Lower lobe of right lung (tissue), 2 donors: ENCODE measurements at regions not wholly inside any gene's neighbourhood (a gene's known extent, or its start where the extent isn't known, plus 50 kb on each side); places are given as distances from the start of the nearest gene placed in this dataset.

Experiments
- ATAC-seq, 2 donors: fragments of 200-7000 bp; cut with Tn5 transposase; one replicate each; pipeline ENCODE4 v1.9.1; 2020 to 2022; ENCODE audit warnings: mild to moderate bottlenecking in 2 of 2, moderate library complexity in 2 of 2
- DNase-seq: peaks from one replicate; pipeline ENCODE4 v3.0.0-alpha.2; 2020
- H3K27ac ChIP-seq: fragments of 200-600 bp; one replicate; pipeline ENCODE4 v1.8.0; 2022
- H3K27me3 ChIP-seq: fragments of 200-600 bp; one replicate; pipeline ENCODE4 v1.8.0; 2022; ENCODE audit warnings: low read depth
- H3K36me3 ChIP-seq: fragments of 200-600 bp; one replicate; pipeline ENCODE4 v1.8.0; 2022; ENCODE audit warnings: mild to moderate bottlenecking
- H3K4me1 ChIP-seq: fragments of 200-600 bp; one replicate; pipeline ENCODE4 v1.8.0; 2022
- H3K4me3 ChIP-seq: fragments of 200-600 bp; one replicate; pipeline ENCODE4 v1.8.0; 2022; ENCODE audit warnings: mild to moderate bottlenecking
- H3K9me3 ChIP-seq: fragments of 200-600 bp; one replicate; pipeline ENCODE4 v1.8.0; 2022
- CTCF ChIP-seq: fragments of 200-600 bp; IDR thresholded peaks from one replicate; pipeline ENCODE4 v1.8.0; 2022; ENCODE audit warnings: antibody characterized with exemption, mild to moderate bottlenecking
- intact Hi-C: fragments of 100-400 bp; cut with DNase I; formaldehyde crosslinking; loops from one replicate; pipeline ENCODE4 v1.11.0; 2022
- donor health status: DM: no; HTN: yes; CAD: no; lungs with severe emphysema.

- Histone ChIP-seq H3K27ac (no peak overlapping the region), H3K9me3 (no peaks in the 10 kb centered on the region), H3K4me3 (no peak overlapping the region), H3K27me3 (no peaks in the 10 kb centered on the region), H3K36me3 (no peaks in the 10 kb centered on the region), H3K4me1 (no peaks in the 10 kb centered on the region)
- ATAC-seq (no peak), DNase-seq (no peak)
- intact Hi-C loops, result no loop called here
- no peak for TF ChIP-seq CTCF
Measured at GRCh38 chr4:117817301-117817700, 217.0 kb upstream of the NDST3 start.

- Histone ChIP-seq H3K27me3 (no peaks in the 10 kb centered on the region), H3K9me3 (no peaks in the 10 kb centered on the region), H3K36me3 (no peaks in the 10 kb centered on the region), H3K27ac (no peak overlapping the region), H3K4me1 (no peaks in the 10 kb centered on the region), H3K4me3 (no peak overlapping the region)
- DNase-seq, result no peak
- no peak for ATAC-seq
- no peak for TF ChIP-seq CTCF
- intact Hi-C loops, result no loop called here
Measured at GRCh38 chr4:117821834-117822233, 212.5 kb upstream of the NDST3 start.

GRCh38 chr4:117823388-117823787 is 210.9 kb upstream of the NDST3 start:
- DNase-seq (no peak), ATAC-seq (no peak)
- no peak overlapping the region for H3K4me3 ChIP-seq
- intact Hi-C loops, result no loop called here
- no peaks in the 10 kb centered on the region for H3K4me1 ChIP-seq
- H3K9me3 ChIP-seq, result no peaks in the 10 kb centered on the region
- no peaks in the 10 kb centered on the region for H3K27me3 ChIP-seq
- TF ChIP-seq CTCF, result no peak
- H3K27ac ChIP-seq, result no peak overlapping the region
- H3K36me3 ChIP-seq, result no peaks in the 10 kb centered on the region

- no peaks in the 10 kb centered on the region for H3K36me3 ChIP-seq
- no peaks in the 10 kb centered on the region for H3K9me3 ChIP-seq
- no peak for TF ChIP-seq CTCF
- intact Hi-C loops, result no loop called here
- no peak overlapping the region for H3K27ac ChIP-seq
- no peaks in the 10 kb centered on the region for H3K27me3 ChIP-seq
- H3K4me3 ChIP-seq, result no peak overlapping the region
- no peaks in the 10 kb centered on the region for H3K4me1 ChIP-seq
- ATAC-seq, result no peak
- no peak for DNase-seq
Measured at GRCh38 chr4:117825600-117825999, 208.7 kb upstream of the NDST3 start.

- intact Hi-C loops, result no loop called here
- no peak for DNase-seq
- Histone ChIP-seq H3K9me3 (no peaks in the 10 kb centered on the region), H3K4me1 (no peaks in the 10 kb centered on the region), H3K27me3 (no peaks in the 10 kb centered on the region), H3K36me3 (no peaks in the 10 kb centered on the region), H3K4me3 (no peak overlapping the region), H3K27ac (no peak overlapping the region)
- no peak for ATAC-seq
- no peak for TF ChIP-seq CTCF
Measured at GRCh38 chr4:117831060-117831683, 203.1 kb upstream of the NDST3 start.
